ENCODE measurements at regions not wholly inside any gene's neighbourhood (a gene's known extent, or its start where the extent isn't known, plus 50 kb on each side); places are given as distances from the start of the nearest gene placed in this dataset.
"Not testable (repeated sequence)": the region's sequence is repeated elsewhere in the genome, so short reads cannot be mapped to it uniquely, and the experiment has no call there.

DNA sequence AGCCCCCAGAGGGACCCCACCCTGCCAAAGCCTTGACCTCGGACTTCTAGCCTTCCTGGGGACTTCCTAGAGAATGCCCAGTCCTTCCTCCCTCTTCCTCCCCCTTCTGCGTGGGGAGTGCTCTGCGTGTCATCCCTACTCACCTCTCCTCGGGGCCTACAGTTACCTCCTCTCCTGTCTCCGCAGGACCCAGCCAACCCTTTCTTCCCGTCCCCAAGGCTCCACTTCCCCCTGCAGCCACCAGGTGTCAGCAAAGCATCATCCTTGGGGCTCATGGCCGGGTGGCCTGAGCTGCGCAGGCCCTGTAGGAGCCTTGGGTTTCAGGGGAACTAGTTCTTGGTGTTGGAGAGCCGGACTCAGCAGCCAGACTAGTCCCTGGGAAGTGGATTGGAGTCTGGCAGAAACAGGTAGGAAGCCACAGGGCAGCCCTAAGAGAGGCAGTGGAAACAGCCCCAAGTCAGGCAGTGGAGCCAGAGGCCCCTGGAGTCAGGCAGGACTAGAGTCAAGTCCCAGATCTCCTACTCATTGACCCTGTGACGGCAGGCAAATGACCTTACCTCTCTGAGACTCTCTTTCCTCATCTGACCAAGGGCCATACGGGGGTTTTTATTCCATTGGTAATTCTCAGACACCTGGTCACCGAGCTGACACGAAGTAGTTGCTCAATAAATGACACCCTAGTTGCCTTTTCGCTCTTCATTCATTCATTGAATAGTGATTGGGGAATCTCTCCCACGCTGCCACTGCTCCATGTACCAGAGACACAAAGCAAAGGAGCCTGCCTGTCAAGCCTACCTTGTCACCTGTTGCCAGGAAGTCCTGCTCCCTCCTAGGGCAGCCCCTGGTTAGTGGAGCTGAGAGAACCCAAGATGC is 101.8 kb upstream of the GRK3 start:
- not testable (repeated sequence) for DNase-seq

DNA sequence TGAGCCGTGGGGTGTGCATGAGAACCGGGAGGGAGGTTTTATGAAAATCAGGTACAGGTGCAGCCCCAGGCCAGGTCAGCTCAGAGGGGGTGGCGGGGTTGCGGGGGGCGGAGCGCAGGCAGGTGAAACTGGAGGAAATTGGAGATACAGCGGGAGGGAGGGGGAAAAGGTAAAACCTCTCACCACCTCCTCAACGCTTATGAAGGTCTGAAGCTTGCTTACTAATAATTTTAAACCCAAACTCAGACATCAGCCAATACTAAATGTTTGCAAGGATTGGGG is 101.2 kb upstream of the GRK3 start:
- not testable (repeated sequence) for DNase-seq

DNA sequence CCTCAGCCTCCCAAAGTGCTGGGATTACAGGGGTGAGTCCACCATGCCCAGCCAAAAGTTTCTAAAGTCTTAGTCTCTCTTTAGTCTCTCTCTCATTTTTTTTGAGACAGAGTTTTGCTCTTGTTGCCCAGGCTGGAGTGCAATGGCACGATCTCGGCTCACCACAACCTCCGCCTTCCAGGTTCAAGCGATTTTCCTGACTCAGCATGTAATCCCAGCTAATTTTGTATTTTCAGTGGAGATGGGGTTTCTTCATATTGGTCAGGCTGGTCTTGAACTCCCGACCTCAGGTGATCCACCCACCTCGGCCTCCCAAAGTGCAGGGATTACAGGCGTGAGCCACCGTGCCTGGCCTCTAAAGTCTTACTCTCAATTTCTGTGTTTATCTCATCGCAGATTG is 100.1 kb upstream of the GRK3 start:
- DNase-seq = not testable (repeated sequence)

DNA sequence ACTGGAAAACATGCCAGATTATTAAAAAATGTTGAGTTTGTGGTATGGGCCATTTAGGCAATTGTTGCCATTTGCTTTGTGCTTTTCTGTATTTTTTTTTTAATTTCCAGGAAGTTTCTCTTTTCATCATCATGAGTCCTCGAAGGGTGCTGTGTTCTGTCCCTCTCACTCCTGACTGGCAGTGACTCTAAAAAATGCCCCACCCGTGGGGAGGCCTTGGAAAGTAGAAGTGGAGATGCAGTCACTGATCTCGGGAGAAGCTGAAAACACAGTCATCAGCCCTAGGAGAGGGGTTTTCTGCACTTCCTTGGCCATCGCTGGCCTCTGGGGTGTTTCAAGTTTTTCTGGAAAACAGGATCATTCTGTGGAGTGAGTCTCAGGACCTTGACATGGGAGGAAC is 98.5 kb upstream of the GRK3 start:
- no peak for DNase-seq

DNA sequence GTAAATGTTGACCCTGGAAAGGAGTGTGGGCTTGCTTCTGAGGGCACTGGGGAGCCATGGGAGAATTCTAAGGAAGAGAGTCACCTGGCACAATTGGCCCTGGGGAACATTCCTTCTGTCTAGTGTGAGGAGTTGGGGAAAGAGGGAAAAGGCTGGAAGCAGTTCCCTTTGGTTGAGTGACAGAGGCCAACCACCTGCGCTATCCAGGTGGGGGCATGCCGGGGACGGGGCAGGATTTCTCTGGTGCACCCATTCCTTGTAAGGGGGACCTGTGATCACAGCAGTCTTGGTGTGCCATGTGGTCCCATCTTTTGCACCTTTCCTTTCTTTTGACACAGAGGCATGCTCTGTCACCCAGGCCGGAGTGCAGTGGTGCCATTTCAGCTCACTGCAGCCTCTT is 92.1 kb upstream of the GRK3 start:
- DNase-seq = no peak

DNA sequence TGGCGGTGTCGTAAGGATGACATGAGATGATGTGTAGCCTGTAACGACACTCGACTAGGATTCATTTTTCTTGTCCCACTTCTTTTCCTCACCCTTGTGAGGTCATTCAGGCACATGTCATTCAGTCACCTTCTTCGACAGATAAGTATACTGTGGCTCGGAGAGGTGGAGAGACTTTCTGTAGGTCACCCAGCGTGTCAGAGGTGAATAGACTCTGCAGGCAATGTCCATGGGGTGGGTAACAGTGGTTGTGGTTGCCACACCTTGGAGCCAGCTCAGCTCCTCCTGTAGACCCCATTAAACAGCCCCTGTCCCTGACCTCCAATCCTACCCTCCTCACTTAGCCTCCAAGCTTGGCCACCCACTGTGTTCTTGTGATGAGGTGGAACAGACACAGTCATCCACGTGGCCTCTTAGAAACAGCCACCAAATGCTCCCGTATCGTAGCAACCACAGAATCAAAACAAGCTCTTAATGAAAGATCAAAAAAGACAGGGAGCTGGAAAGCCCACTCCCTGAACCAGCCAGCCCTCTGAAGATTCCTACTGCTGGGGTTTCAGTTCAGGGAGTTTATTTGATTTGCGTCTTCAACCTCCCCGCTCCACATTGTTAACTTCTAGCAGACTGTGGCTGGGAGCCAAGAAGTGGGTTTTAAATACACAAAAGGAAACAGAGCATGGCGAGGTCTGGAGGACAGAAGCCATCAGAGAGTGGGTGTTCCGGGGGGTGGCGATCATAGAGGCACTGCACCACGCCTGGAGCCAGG is 89.0 kb upstream of the GRK3 start:
- DNase-seq = no peak

DNA sequence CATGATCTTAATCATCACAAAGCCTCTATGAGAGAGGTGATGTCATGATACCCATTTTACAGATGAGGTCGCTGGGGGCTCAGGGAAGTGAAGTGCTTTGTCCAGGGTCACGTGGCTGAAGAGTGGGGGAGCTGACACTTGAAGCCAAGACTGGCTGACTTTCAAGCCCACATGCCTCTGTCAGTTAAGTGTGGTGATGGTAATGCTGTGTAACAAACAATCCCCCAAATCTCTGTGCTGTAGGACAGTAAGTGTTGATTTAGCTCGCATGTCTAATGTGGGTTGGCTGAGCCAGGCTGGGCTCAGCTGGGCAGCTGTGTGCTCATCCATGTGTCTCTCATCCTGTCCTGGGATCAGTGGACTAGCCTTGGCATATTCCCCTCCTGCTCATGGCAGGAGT is 87.1 kb upstream of the GRK3 start:
- DNase-seq = no peak

DNA sequence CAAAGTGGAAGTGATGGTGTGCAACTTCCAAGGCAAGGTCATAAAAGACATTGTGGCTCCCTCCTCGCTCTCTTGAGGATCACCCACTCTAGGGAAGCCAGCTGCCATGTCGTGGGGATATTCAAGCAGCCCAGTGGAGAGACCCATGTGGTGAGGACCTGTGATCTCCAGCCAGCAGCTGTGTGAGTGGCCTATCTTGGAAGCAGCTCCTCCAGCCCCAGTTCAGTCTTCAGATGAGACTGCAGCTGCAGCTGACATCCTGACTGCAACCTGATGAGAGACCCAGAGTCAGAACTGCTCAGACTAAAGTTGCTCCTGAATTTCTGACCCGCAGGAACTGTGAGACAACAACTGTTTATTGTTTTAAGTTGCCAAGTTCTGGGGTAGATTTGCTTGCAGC is 86.4 kb upstream of the GRK3 start:
- DNase-seq = no peak

DNA sequence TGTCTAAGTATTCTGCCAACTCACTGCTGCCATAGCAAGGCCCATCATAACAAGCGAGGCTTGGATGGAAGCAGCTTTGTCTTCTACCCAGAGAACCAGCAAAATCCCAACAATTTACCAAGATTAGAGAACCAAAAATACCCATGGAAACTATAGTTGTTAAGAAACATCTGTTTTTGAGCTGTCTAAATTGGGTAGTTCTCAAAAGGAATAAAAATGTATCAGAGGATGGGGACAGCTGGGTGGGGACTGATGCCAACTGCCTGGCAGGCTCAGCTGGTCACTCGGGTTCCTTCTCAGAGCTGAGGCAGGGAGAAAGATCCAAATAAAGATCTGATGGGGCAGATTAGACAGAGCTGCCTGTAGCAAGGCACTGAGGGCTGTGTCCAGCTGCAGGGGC is 85.9 kb upstream of the GRK3 start:
- DNase-seq = no peak

DNA sequence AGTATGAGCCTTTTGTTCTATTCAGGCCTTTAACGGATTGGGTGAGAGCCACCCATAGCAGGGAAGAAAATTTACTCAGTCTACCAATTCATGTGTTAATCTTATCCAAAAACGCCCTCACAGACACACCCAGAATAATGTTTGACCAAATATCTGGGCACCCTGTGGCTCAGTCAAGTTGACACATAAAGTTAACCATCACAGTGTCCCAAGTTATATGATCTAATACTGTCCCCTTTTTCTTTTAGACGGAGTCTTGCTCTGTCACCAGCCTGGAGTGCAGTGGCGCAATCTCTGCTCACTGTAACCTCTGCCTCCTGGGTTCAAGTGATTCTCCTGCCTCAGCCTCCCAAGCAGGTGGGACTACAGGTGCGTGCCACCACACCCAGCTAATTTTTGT is 83.6 kb upstream of the GRK3 start:
- DNase-seq = not testable (repeated sequence)

DNA sequence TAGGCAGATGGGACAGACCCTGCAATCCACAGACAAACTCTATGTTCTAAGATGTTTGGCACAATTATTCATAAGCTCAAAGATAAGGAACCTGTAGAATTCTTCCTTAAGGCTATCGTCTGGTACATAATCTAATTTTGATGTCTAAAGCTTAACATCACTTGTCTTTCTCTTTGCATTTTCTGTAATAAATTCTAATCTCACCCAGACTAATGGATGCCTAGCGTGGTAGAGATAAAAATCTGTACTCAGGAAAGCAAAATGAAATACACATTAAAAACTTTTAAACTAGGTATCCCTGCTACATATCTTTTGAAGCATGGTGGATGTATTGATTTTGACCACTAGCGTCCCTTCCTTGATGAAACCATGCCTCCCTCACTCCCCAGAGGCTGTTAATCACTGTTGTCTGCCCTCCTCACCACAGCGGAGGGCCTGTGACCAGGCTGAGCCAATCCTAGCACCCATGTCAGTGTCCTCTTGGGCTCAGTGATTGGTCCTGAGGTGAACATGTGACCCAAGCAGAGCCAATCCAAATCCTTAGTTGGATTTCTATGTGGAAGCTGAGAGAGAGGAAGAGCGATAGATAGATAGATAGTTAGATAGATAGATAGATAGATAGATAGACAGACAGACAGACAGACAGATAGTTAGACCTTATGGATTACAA is 82.2 kb upstream of the GRK3 start:
- no peak for DNase-seq

DNA sequence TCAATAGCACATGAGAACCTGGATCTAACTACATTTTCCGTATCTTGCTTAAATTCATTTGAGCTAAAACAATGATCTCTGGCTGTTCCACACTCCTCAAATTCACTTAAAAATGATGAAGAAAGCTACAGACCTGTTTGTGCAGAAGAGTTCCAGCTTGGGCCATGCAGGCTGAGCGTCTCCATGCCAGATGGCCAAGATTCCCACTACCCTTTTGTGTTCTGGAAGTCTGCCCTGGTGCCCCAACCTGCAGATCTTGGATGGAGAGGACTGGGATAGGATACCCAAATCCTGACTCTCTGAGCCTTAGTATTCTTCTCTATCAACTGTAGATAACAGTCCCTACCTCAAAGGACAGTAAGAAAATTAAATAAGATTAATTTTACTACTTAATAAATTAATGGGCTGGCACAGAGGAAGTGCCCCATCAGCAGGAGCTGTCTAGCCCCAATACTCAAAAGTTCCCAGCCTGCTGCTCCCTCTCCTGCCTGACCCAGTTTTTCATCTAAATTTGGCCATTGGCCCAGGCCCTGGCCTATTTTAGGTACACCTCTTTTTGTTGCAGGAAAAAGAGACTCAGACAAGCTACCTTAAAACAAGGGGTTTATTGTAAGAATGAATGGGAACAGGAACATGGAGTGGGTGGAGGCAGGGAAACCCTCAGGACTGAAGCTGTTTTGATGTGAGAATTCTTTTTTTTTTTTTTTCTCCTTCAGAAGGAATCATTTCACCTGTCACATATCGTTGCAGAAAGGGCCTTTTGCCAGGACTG is 81.4 kb upstream of the GRK3 start:
- no peak for DNase-seq

DNA sequence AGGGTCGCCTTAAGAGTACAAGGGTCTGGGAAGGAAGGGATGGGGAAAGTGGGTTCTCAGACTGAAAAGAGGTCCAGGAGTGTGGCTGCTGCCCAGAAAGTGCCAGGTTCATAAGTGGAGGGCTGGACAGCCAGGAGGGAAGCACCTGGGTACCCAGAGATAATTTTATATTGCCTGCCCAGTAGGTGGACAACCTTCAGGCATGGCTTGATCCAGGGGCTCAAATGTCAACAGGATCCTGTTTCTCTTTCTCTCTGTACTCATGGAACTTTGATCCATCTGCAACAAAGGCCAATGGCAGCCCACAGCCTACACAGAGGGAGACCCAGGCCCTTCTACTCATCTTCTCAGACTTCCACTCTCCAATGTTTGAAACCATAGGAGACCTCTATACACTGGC is 80.5 kb upstream of the GRK3 start:
- no peak for DNase-seq

DNA sequence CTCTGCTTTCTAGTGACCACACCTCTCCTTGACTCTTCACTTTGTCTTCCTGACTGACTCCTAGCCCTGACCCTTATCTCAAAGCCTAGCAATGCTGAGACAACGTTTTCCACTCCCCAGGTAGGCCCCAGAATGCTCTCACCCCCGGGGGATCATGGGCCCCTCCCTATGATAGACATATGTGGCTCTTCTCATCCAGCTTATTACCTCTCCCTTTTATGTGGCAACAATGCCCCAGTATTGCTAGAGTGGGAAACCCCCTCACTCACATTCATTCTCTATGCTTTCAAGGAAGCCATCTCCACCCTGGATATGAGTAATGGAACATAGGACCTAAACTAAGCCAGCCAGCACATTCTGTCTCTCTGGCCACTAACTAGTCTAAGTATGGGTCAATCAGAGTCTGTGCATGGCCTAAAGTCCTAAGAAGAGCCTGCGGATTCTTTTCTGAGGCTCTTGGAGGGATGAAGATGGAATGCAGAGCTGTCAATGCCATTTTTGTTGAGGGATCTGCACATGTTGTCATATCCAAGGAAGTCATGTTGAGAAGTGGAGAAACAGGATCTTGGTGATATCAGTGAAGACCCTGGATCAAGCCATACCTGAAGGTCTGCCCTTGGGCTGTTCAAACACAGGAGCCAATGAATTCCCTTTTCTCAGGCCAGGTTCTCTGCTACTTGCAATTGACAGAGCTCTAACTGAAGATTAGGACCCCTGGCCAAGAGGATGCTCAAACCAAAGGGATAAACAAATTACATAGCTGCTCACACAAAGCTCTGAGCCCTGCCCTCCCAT is 79.8 kb upstream of the GRK3 start:
- no peak for DNase-seq

DNA sequence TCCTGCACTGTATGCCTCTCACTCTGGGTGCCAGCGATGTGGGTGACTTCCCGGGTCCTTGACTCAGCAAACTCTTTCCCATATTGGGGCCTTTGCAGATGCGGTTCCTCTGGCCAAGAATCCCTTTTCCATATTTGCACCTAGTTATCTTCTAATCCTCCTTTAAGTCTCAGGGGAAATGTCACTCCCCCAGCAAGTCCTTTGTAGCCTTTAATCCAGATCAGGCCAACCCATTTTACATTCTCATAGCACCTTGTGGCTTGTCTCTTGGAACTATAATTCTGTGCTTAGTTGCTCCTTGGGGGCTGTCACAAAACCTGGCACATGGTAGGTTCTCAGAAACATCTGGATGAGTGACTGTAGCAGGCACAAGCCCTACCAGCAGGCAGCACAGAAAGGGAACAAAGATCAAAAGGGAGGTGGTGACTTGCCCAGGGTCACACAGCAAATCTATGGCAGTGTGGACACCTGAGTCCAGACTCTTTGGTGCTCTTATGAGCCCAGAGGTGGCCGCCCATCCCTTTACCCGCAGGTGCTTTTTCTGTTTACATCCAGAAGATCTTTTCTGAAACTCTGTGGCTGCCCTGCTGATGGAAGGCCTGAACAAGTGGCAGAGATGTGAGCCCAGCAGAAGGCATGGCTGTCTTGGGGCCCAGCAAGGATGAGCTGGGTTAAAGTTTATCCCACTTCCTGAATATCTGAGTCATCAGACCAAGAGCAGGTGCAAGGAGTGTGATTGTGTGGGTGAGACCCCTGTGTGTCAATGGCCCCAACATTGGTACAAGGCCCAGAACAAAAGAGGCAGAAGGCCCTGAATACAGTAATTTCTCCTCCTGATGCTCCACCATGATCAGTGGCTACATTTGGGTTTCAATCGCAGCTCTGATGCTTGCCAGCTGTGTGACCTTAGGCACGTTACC is 78.6 kb upstream of the GRK3 start:
- DNase-seq = no peak

DNA sequence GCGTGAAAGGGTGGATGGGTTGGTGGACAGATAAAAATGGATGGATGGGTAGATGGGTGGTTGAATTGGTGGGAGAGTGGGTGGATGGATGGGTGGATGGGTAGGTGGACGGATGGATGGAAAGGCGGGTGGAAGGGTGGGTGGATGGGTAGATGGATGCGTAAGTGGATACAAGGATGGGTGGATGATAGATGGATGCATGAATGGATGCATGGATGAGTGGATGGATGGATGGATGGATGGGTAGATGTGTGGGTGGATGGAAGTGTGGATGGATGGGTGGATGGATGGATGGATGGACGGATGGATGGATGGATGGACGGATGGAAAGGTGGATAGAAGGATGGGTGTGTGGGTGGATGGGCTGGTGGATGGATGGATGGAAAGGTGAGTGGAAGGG is 77.0 kb upstream of the GRK3 start:
- DNase-seq = no peak

DNA sequence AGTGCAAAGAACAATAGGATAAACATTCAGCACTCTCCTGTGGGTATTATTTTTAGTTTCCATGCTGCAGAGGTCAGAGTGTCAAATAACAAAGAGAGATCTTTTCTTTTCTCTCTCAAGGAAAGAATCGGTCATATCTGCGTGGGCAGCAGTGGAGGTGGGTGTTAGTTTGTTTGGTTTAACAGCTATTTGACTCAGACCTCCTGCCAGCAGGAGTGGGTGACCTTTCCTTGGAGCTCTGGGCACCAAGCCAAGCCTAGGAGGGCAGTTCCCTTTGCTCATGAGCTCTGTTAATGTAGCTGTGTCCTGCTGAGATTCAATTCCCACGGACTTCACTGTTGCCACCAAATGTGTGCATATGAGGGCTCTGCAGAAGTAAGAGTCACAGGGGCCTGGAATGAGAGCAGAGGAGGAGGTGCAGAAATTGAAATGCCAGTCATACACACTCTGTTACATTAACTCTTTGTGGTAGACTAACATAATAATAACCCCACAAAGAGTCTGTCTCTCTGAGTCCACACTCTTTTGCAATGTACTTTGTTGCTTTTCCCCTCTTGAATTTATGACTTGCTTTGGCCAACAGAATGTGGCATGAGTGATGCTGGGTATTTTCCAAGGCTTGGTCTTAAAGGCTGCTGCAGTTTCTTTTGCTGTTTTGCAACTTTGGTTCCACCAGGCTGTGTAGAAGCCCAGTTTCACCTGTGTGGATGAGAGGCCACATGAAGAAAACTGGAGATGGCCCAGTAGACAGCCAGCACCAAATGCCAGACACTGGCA is 76.0 kb upstream of the GRK3 start:
- no peak for DNase-seq

DNA sequence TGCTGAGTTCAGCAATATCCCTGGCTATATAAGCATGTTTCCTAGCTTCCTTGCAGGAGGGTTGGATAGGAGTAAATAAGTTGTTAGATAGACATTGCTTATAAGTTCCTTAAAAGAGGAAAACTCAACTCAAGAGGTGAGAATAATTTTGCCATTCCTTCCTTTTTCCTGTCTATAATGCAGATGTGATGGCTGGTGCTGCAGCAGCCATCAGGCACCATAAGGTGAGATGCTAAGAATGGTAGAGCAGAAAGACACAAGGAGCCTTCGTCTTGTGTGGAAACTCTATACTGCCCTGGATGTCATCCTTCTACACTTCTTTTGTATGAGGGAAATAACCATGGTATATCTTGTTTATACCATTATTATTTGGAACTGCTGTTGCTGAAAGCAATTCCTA is 74.5 kb upstream of the GRK3 start:
- DNase-seq = no peak

DNA sequence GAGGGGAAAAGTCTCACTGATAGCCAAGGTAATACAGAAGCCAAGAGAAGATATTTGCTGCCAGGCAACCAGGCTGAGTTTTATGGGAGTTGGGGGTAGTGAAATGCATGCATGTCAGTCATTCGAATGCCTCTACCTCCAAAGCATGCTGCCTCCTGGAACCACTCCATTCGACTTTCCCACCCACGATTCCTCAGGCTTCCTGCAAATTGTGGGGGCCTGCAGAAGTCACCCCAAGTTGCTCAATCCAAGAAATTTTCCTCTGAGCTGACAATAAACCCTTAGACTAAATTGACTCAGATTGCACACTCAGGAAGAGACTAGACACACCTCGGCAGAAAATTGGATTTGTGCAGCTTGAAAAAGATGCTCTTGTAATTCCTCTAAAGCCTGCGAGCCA is 73.6 kb upstream of the GRK3 start:
- DNase-seq = no peak

DNA sequence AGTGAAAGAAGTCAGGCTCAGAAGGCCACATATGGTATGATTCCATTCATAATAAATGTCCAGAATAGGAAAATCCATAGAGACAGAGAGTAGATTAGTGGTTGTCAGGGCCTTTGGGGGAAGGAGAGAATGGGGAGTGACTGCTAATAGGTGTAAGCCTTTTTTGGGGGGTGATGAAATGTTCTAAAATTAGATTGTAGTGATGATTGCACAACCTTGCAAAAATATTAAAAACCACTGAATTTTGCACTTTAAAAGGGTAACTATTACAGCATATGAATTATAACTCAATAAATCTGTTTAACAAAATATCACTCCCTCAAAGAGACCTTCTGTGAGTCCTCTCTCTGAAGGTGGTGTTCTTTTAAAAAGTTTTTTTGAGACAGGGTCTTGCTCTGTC is 72.3 kb upstream of the GRK3 start:
- no peak for DNase-seq

All from activated gamma-delta T cell (primary cell).